ENCODE measurements at regions not wholly inside any gene's neighbourhood (a gene's known extent, or its start where the extent isn't known, plus 50 kb on each side); places are given as distances from the start of the nearest gene placed in this dataset.

- no peaks in the 10 kb centered on the region for H3K4me1 ChIP-seq (ENCODE audit: insufficient read depth, low read length)
- H3K36me3 Mint-ChIP-seq = no peaks in the 10 kb centered on the region
- H3K27me3 Mint-ChIP-seq = peaks cover 11% of the 10 kb centered on the region in 2 donors
- ChIA-PET POLR2A (no interaction called here), CTCF (no interaction called here)
- no peaks in the 10 kb centered on the region for H3K4me1 Mint-ChIP-seq
- H3K36me3 ChIP-seq (ENCODE audit: insufficient read depth, low read length) = no peaks in the 10 kb centered on the region
- no peak overlapping the region for H3K27ac Mint-ChIP-seq
- H3K27ac ChIP-seq (ENCODE audit: low read depth, low read length) = no peak overlapping the region
- no peak overlapping the region for H3K4me3 ChIP-seq (ENCODE audit: low read length)
- H3K9me3 ChIP-seq (ENCODE audit: low read length) = no peaks in the 10 kb centered on the region
- H3K9me3 Mint-ChIP-seq = peaks cover 0 to 3% (median 0%) of the 10 kb centered on the region in 5 donors
- H3K27me3 ChIP-seq (ENCODE audit: insufficient read depth, low read length, poor library complexity, severe bottlenecking) = peaks cover 3% of the 10 kb centered on the region
- no peak for DNase-seq
- no peak overlapping the region for H3K4me3 Mint-ChIP-seq
These were observed 400.4 kb upstream of the THBS1 start for GRCh38 chr15:39180483-39180933.

- Histone ChIP-seq H3K27ac (ENCODE audit: low read depth, low read length) (no peak overlapping the region), H3K4me3 (ENCODE audit: low read length) (no peak overlapping the region), H3K9me3 (ENCODE audit: low read length) (no peaks in the 10 kb centered on the region), H3K4me1 (ENCODE audit: insufficient read depth, low read length) (no peaks in the 10 kb centered on the region), H3K36me3 (ENCODE audit: insufficient read depth, low read length) (no peaks in the 10 kb centered on the region), H3K27me3 (ENCODE audit: insufficient read depth, low read length, poor library complexity, severe bottlenecking) (peaks cover 3% of the 10 kb centered on the region)
- H3K4me1 Mint-ChIP-seq = no peaks in the 10 kb centered on the region
- H3K36me3 Mint-ChIP-seq = no peaks in the 10 kb centered on the region
- H3K4me3 Mint-ChIP-seq = no peak overlapping the region
- no peak for DNase-seq
- H3K9me3 Mint-ChIP-seq = peaks cover 0 to 3% (median 0%) of the 10 kb centered on the region in 5 donors
- H3K27me3 Mint-ChIP-seq = peaks cover 11 to 15% of the 10 kb centered on the region in 2 donors
- CTCF ChIA-PET = no interaction called here
- POLR2A ChIA-PET = no interaction called here
- no peak overlapping the region for H3K27ac Mint-ChIP-seq
These were observed 399.7 kb upstream of the THBS1 start for GRCh38 chr15:39181056-39181747.

- DNase-seq = no peak
- Histone ChIP-seq H3K36me3 (ENCODE audit: insufficient read depth, low read length) (no peaks in the 10 kb centered on the region), H3K27ac (ENCODE audit: low read depth, low read length) (no peak overlapping the region), H3K9me3 (ENCODE audit: low read length) (no peaks in the 10 kb centered on the region), H3K4me1 (ENCODE audit: insufficient read depth, low read length) (no peaks in the 10 kb centered on the region), H3K4me3 (ENCODE audit: low read length) (no peak overlapping the region), H3K27me3 (ENCODE audit: insufficient read depth, low read length, poor library complexity, severe bottlenecking) (peaks cover 3% of the 10 kb centered on the region)
- H3K4me3 Mint-ChIP-seq = no peak overlapping the region
- peak overlapping the region in 1 of 8 donors; percentile 34 for H3K27ac Mint-ChIP-seq
- ChIA-PET CTCF (no interaction called here), POLR2A (no interaction called here)
- peaks cover 13 to 20% of the 10 kb centered on the region in 2 donors for H3K27me3 Mint-ChIP-seq
- H3K4me1 Mint-ChIP-seq = no peaks in the 10 kb centered on the region
- peaks cover 0 to 3% (median 0%) of the 10 kb centered on the region in 5 donors for H3K9me3 Mint-ChIP-seq
- no peaks in the 10 kb centered on the region for H3K36me3 Mint-ChIP-seq
These were observed 398.9 kb upstream of the THBS1 start for GRCh38 chr15:39181940-39182339.

- H3K27me3 ChIP-seq (ENCODE audit: insufficient read depth, low read length, poor library complexity, severe bottlenecking) = peaks cover 3% of the 10 kb centered on the region
- CTCF ChIA-PET = interaction anchor here (0.9 kb wide), 1 partner anchor 14 kb away, joined by 3 read pairs; no protein-coding TSS in a partner anchor
These were observed 397.6 kb upstream of the THBS1 start for GRCh38 chr15:39183164-39183881.

GRCh38 chr15:39184701-39185390 is 396.0 kb upstream of the THBS1 start:
- no peaks in the 10 kb centered on the region for H3K36me3 Mint-ChIP-seq
- H3K27me3 ChIP-seq (ENCODE audit: insufficient read depth, low read length, poor library complexity, severe bottlenecking) = peaks cover 3% of the 10 kb centered on the region
- no peaks in the 10 kb centered on the region for H3K4me1 ChIP-seq (ENCODE audit: insufficient read depth, low read length)
- no peaks in the 10 kb centered on the region for H3K9me3 ChIP-seq (ENCODE audit: low read length)
- DNase-seq = no peak
- no peak overlapping the region for H3K27ac ChIP-seq (ENCODE audit: low read depth, low read length)
- no peak overlapping the region for H3K4me3 ChIP-seq (ENCODE audit: low read length)
- ChIA-PET POLR2A (no interaction called here), CTCF (interaction anchor here (0.9 kb wide), 1 partner anchor 12 kb away, joined by 3 read pairs; no protein-coding TSS in a partner anchor)
- no peak overlapping the region for H3K27ac Mint-ChIP-seq
- H3K4me1 Mint-ChIP-seq = no peaks in the 10 kb centered on the region
- no peaks in the 10 kb centered on the region for H3K9me3 Mint-ChIP-seq
- H3K4me3 Mint-ChIP-seq = no peak overlapping the region
- no peaks in the 10 kb centered on the region for H3K36me3 ChIP-seq (ENCODE audit: insufficient read depth, low read length)
- H3K27me3 Mint-ChIP-seq = peaks cover 14 to 25% of the 10 kb centered on the region in 2 donors

More at GRCh38 chr15:39183164-39183881, 397.6 kb upstream of the THBS1 start:
- H3K4me3 Mint-ChIP-seq = no peak overlapping the region
- H3K9me3 Mint-ChIP-seq = peaks cover 0 to 3% (median 0%) of the 10 kb centered on the region in 5 donors
- Histone ChIP-seq H3K27ac (ENCODE audit: low read depth, low read length) (no peak overlapping the region), H3K9me3 (ENCODE audit: low read length) (no peaks in the 10 kb centered on the region), H3K36me3 (ENCODE audit: insufficient read depth, low read length) (no peaks in the 10 kb centered on the region), H3K4me1 (ENCODE audit: insufficient read depth, low read length) (no peaks in the 10 kb centered on the region), H3K4me3 (ENCODE audit: low read length) (no peak overlapping the region)
- peaks cover 11 to 20% of the 10 kb centered on the region in 2 donors for H3K27me3 Mint-ChIP-seq
- DNase-seq = no peak
- H3K4me1 Mint-ChIP-seq = no peaks in the 10 kb centered on the region
- H3K27ac Mint-ChIP-seq = no peak overlapping the region
- POLR2A ChIA-PET = no interaction called here
- H3K36me3 Mint-ChIP-seq = no peaks in the 10 kb centered on the region

- ChIA-PET POLR2A (no interaction called here), CTCF (no interaction called here)
- Histone ChIP-seq H3K4me3 (ENCODE audit: low read length) (no peak overlapping the region), H3K27me3 (ENCODE audit: insufficient read depth, low read length, poor library complexity, severe bottlenecking) (no peaks in the 10 kb centered on the region), H3K27ac (ENCODE audit: low read depth, low read length) (no peak overlapping the region), H3K36me3 (ENCODE audit: insufficient read depth, low read length) (no peaks in the 10 kb centered on the region), H3K9me3 (ENCODE audit: low read length) (no peaks in the 10 kb centered on the region), H3K4me1 (ENCODE audit: insufficient read depth, low read length) (no peaks in the 10 kb centered on the region)
- no peak for DNase-seq
- Mint-ChIP-seq H3K9me3 (no peaks in the 10 kb centered on the region), H3K27ac (no peak overlapping the region), H3K4me1 (no peaks in the 10 kb centered on the region), H3K4me3 (no peak overlapping the region), H3K36me3 (no peaks in the 10 kb centered on the region), H3K27me3 (peaks cover 15 to 37% of the 10 kb centered on the region in 2 donors)
These were observed 392.6 kb upstream of the THBS1 start for GRCh38 chr15:39188314-39188713.

- Histone ChIP-seq H3K36me3 (ENCODE audit: insufficient read depth, low read length) (no peaks in the 10 kb centered on the region), H3K27ac (ENCODE audit: low read depth, low read length) (no peak overlapping the region), H3K4me1 (ENCODE audit: insufficient read depth, low read length) (no peaks in the 10 kb centered on the region), H3K27me3 (ENCODE audit: insufficient read depth, low read length, poor library complexity, severe bottlenecking) (no peaks in the 10 kb centered on the region), H3K4me3 (ENCODE audit: low read length) (no peak overlapping the region), H3K9me3 (ENCODE audit: low read length) (no peaks in the 10 kb centered on the region)
- POLR2A ChIA-PET = no interaction called here
- DNase-seq = no peak
- CTCF ChIA-PET = no interaction called here
- no peak overlapping the region for H3K27ac Mint-ChIP-seq
- no peaks in the 10 kb centered on the region for H3K9me3 Mint-ChIP-seq
- H3K4me1 Mint-ChIP-seq = no peaks in the 10 kb centered on the region
- peaks cover 15 to 37% of the 10 kb centered on the region in 2 donors for H3K27me3 Mint-ChIP-seq
- no peak overlapping the region for H3K4me3 Mint-ChIP-seq
- no peaks in the 10 kb centered on the region for H3K36me3 Mint-ChIP-seq
These were observed 391.9 kb upstream of the THBS1 start for GRCh38 chr15:39188930-39189329.

GRCh38 chr15:39191871-39192291 is 389.0 kb upstream of the THBS1 start:
- H3K4me1 ChIP-seq (ENCODE audit: insufficient read depth, low read length) = no peaks in the 10 kb centered on the region
- ChIA-PET POLR2A (no interaction called here), CTCF (no interaction called here)
- no peak overlapping the region for H3K4me3 Mint-ChIP-seq
- no peaks in the 10 kb centered on the region for H3K9me3 Mint-ChIP-seq
- no peaks in the 10 kb centered on the region for H3K36me3 ChIP-seq (ENCODE audit: insufficient read depth, low read length)
- no peaks in the 10 kb centered on the region for H3K27me3 ChIP-seq (ENCODE audit: insufficient read depth, low read length, poor library complexity, severe bottlenecking)
- no peak overlapping the region for H3K4me3 ChIP-seq (ENCODE audit: low read length)
- H3K36me3 Mint-ChIP-seq = no peaks in the 10 kb centered on the region
- no peaks in the 10 kb centered on the region for H3K9me3 ChIP-seq (ENCODE audit: low read length)
- DNase-seq = no peak
- no peaks in the 10 kb centered on the region for H3K4me1 Mint-ChIP-seq
- H3K27me3 Mint-ChIP-seq = peaks cover 8 to 28% of the 10 kb centered on the region in 2 donors
- no peak overlapping the region for H3K27ac Mint-ChIP-seq
- no peak overlapping the region for H3K27ac ChIP-seq (ENCODE audit: low read depth, low read length)
